Liver (tissue), 7 donors: ENCODE measurements at regions not wholly inside any gene's neighbourhood (a gene's known extent, or its start where the extent isn't known, plus 50 kb on each side); places are given as distances from the start of the nearest gene placed in this dataset.
"Not testable (repeated sequence)": the region's sequence is repeated elsewhere in the genome, so short reads cannot be mapped to it uniquely, and the experiment has no call there.

Source experiments
- DNase-seq: peaks from one replicate; pipeline ENCODE4 v3.0.0-alpha.2; 2017; ENCODE audit warnings: low spot score
- H3K27ac ChIP-seq, 2 donors: one replicate each; pipeline ENCODE4 v1.7.0; 2013; ENCODE audit warnings: inconsistent platforms in 2 of 2, low read length in 2 of 2, control low read depth in 1 of 2, low read depth in 1 of 2, mild to moderate bottlenecking in 1 of 2
- H3K27me3 ChIP-seq, 4 donors: one replicate each; pipeline versions ENCODE4 v1.6.1 to v1.7.0; 2013; ENCODE audit warnings: low read length in 3 of 4, inconsistent platforms in 1 of 4, mild to moderate bottlenecking in 1 of 4, moderate library complexity in 1 of 4; ENCODE audit not compliant: control insufficient read depth in 4 of 4, insufficient read depth in 4 of 4
- H3K36me3 ChIP-seq, 4 donors: one replicate each; pipeline versions ENCODE4 v1.6.1 to v1.7.0; 2013; ENCODE audit warnings: low read length in 3 of 4, mild to moderate bottlenecking in 3 of 4, low read depth in 1 of 4, moderate library complexity in 1 of 4; ENCODE audit not compliant: control insufficient read depth in 4 of 4, insufficient read depth in 3 of 4
- H3K4me1 ChIP-seq, 4 donors: one replicate each; pipeline versions ENCODE4 v1.6.1 to v1.7.0; 2013; ENCODE audit warnings: low read length in 3 of 4, mild to moderate bottlenecking in 3 of 4, moderate library complexity in 1 of 4; ENCODE audit not compliant: control insufficient read depth in 4 of 4, insufficient read depth in 4 of 4
- H3K4me3 ChIP-seq, 3 donors: one replicate each; pipeline versions ENCODE4 v1.6.1 to v1.7.0; 2013; ENCODE audit warnings: low read length in 3 of 3, control low read depth in 1 of 3, low read depth in 1 of 3, mild to moderate bottlenecking in 1 of 3
- H3K9ac ChIP-seq, 2 donors: one replicate each; pipeline ENCODE4 v1.7.0; 2013; ENCODE audit warnings: low read length in 2 of 2, mild to moderate bottlenecking in 2 of 2, moderate library complexity in 2 of 2, control low read depth in 1 of 2, low read depth in 1 of 2
- H3K9me3 ChIP-seq, 4 donors: one replicate each; pipeline versions ENCODE4 v1.6.1 to v1.7.0; 2013; ENCODE audit warnings: low read length in 3 of 4; ENCODE audit not compliant: control insufficient read depth in 4 of 4
- ATF3 ChIP-seq: IDR thresholded peaks from 2 replicates; pipeline ENCODE4 v1.6.1; 2016; ENCODE audit warnings: antibody characterized with exemption
- EGR1 ChIP-seq, 2 donors: IDR thresholded peaks; 2 replicates each; pipeline ENCODE4 v1.6.1; 2016 to 2018; ENCODE audit warnings: antibody characterized with exemption in 2 of 2, low read depth in 2 of 2
- FOXA1 ChIP-seq: IDR thresholded peaks from 2 replicates; pipeline ENCODE4 v1.6.1; 2016; ENCODE audit warnings: antibody characterized with exemption
- FOXA2 ChIP-seq: IDR thresholded peaks from 2 replicates; pipeline ENCODE4 v1.6.1; 2016; ENCODE audit warnings: antibody characterized with exemption
- GABPA ChIP-seq, 2 donors: IDR thresholded peaks in 1 of 2; conservative IDR thresholded peaks in 1 of 2; 2 replicates each; pipeline ENCODE4 v1.6.1; 2016; ENCODE audit warnings: antibody characterized with exemption in 2 of 2, mild to moderate bottlenecking in 1 of 2, moderate library complexity in 1 of 2
- JUND ChIP-seq, 2 donors: IDR thresholded peaks; 2 replicates each; pipeline ENCODE4 v1.6.1; 2016; ENCODE audit warnings: antibody characterized with exemption in 2 of 2
- NR2F2 ChIP-seq: IDR thresholded peaks from 2 replicates; pipeline ENCODE4 v1.6.1; 2016; ENCODE audit warnings: antibody characterized with exemption
- RAD21 ChIP-seq, 2 donors: IDR thresholded peaks; 2 replicates each; pipeline ENCODE4 v1.6.1; 2016; ENCODE audit warnings: antibody characterized with exemption in 2 of 2, mild to moderate bottlenecking in 2 of 2
- RXRA ChIP-seq, 2 donors: IDR thresholded peaks; 2 replicates each; pipeline ENCODE4 v1.6.1; 2017 to 2018; ENCODE audit warnings: antibody characterized with exemption in 2 of 2, mild to moderate bottlenecking in 1 of 2
- TAF1 ChIP-seq: conservative IDR thresholded peaks from 2 replicates; pipeline ENCODE4 v1.6.1; 2016; ENCODE audit warnings: antibody characterized with exemption, mild to moderate bottlenecking
- YY1 ChIP-seq: IDR thresholded peaks from 2 replicates; pipeline ENCODE4 v1.6.1; 2016; ENCODE audit warnings: antibody characterized with exemption, mild to moderate bottlenecking
- ZBTB33 ChIP-seq: IDR thresholded peaks from 2 replicates; pipeline ENCODE4 v1.6.1; 2016; ENCODE audit warnings: antibody characterized with exemption
- WGBS: extraction: QIAGEN DNeasy Blood & Tissue Kit; methylation state at CpG from one replicate; pipeline ENCODE4 v1.1.7; 2013; 5-methylcytosine and 5-hydroxymethylcytosine counted together
- TF ChIP-seq, protein P1 (sequence below): IDR thresholded peaks from 2 replicates; pipeline ENCODE4 v1.6.1; 2016; ENCODE audit warnings: antibody characterized with exemption
- donor health status: healthy.
- donor health status: healthy.
- donor health status: healthy.
- donor health status: healthy.

DNA sequence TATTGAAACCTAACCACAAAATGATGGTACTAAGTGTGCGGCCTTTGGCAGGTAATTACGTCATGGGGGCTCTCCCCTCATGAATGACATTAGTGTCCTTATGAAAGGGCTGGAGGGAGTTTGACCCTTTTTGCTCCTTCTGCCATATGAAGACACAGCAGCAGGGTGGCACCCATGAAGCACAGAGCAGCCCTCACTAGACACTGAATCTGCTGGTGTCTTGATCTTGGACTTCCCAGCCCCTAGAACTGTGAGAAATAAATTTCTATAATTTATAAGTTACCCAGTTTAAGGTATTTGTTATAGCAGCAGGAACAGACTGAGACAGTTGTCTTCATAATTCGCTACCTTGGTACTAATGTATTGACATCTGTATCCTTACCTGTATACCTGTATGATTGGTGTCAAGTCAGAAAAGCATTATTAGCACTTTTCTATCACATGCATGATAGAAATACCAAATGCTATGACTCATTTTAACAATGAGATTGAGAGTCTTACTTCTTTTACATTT, 80.4 kb downstream of the GCNT4 start:
- no peak overlapping the region for H3K27ac ChIP-seq

DNA sequence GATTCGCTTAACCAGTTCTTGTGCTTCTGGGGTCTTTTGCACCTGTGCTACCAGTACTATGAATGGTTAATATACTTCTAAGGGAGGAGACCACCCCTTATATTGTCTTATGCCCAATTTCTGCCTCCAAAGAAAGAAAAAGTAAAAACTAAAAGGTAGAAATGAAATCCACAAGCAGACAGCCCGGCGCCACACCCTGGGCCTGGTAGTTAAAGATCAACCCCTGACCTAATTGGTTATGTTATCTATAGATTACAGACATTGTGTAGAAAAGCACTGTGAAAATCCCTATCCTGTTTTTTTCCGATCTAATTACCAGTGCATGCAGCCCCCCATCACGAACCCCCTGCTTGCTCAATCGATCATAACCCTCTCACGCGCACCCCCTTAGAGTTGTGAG, 81.5 kb downstream of the GCNT4 start:
- WGBS, result 83% methylated on average over 8 of the region's 8 CpGs

More for the DNA sequence above, 80.4 kb downstream of the GCNT4 start:
- 93% methylated on average over 3 of the region's 3 CpGs for WGBS
- TF ChIP-seq, protein P1, sequence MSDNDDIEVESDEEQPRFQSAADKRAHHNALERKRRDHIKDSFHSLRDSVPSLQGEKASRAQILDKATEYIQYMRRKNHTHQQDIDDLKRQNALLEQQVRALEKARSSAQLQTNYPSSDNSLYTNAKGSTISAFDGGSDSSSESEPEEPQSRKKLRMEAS, result no peak
- TF ChIP-seq FOXA2 (no peak), GABPA (IDR thresholded peaks at IDR 0.05 in 1 of 2, conservative IDR thresholded peaks at IDR 0.05 in 1 of 2) (no peak), NR2F2 (no peak), TAF1 (no peak), RAD21 (IDR thresholded peaks at IDR 0.05) (no peak), RXRA (IDR thresholded peaks at IDR 0.05) (no peak), YY1 (no peak), JUND (IDR thresholded peaks at IDR 0.05) (no peak), ATF3 (no peak), EGR1 (IDR thresholded peaks at IDR 0.05; ENCODE audit: low read depth in 2 of 2) (no peak), FOXA1 (no peak), ZBTB33 (no peak)
- H3K27me3 ChIP-seq, result no peaks in the 10 kb centered on the region
- DNase-seq, result no peak
- no peak overlapping the region for H3K9ac ChIP-seq
- H3K9me3 ChIP-seq, result peaks cover 1 to 9% (median 4%) of the 10 kb centered on the region in 4 donors
- no peak overlapping the region for H3K4me3 ChIP-seq
- no peaks in the 10 kb centered on the region for H3K4me1 ChIP-seq
- no peaks in the 10 kb centered on the region for H3K36me3 ChIP-seq

DNA sequence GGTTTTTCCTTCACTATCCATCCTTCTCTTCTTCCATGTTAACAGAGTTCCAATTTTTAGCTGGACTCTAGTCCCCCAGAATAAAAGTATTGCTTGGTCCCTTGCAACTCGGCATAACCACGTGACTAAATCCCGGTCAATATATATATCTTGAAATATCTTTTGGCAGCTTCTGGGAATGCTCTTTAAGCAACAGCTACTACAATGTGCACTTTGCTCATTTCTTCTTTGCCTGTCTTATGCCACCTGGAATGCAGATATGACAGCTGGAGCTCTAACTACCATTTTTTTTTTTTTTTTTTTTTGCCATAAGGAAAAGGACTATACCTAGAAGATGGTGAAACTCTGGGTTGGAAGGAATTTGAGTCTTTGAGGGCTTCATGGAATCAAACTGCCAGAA, 82.6 kb downstream of the GCNT4 start:
- TF ChIP-seq ZBTB33 (no peak), GABPA (IDR thresholded peaks at IDR 0.05 in 1 of 2, conservative IDR thresholded peaks at IDR 0.05 in 1 of 2) (no peak)
- DNase-seq, result no peak
- 79% methylated on average over 3 of the region's 3 CpGs for WGBS
- no peaks in the 10 kb centered on the region for H3K4me1 ChIP-seq
- H3K9ac ChIP-seq, result no peak overlapping the region
- H3K27me3 ChIP-seq, result no peaks in the 10 kb centered on the region
- H3K4me3 ChIP-seq, result no peak overlapping the region
- H3K27ac ChIP-seq, result no peak overlapping the region
- no peaks in the 10 kb centered on the region for H3K36me3 ChIP-seq
- H3K9me3 ChIP-seq, result peaks cover 0 to 4% (median 1%) of the 10 kb centered on the region in 4 donors

More for the DNA sequence above, 81.5 kb downstream of the GCNT4 start:
- not testable (repeated sequence) for DNase-seq, H3K9me3 ChIP-seq, H3K27ac ChIP-seq, H3K4me1 ChIP-seq, H3K4me3 ChIP-seq, H3K9ac ChIP-seq, H3K27me3 ChIP-seq, H3K36me3 ChIP-seq
